ENCODE measurements at regions not wholly inside any gene's neighbourhood (a gene's known extent, or its start where the extent isn't known, plus 50 kb on each side); places are given as distances from the start of the nearest gene placed in this dataset.

DNA sequence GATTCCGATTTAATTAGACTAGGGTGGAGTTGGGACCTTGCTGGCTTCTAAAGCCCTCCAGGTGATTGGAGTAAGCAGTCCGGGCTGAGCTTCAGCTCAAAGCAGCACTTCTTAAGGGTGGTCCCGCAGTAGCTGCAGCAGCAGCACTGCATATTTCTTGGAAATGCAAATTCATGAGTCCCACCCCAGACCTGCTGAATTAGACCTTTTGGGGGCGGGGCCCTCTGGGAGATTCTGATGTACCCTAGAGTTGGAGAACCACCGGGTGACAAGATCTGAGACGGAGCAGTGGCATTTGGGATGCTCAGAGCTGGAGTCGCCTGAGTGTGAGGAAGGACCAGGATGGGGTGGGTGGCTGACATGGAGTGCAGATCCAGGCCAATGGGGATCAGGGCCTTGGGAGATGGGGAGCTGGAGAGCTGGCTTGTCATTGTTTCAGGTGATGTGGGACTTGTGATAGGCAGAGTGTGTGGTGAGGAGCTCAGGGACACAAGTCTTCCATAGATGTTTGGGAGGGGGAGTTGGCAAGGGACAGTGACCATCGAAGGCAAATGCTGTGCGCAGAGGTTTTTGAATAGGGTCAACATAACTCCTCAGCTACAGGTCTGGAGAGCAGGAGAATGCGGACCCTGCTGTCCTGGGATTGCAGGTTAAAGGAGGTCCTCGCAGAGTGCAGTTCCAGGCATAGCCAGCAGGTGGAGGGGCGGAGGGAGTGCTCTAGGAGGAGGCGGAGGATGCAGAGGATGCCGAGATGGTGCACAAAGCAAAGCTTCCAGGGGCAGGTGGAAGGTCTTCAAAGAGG is 130.9 kb upstream of the RAB12 start:
- no peak for TF ChIP-seq EZH2 (IDR thresholded peaks at IDR 0.05; ENCODE audit: insufficient read depth, poor library complexity, severe bottlenecking)
- TF ChIP-seq EZH2phosphoT487 (IDR thresholded peaks at IDR 0.05; ENCODE audit: insufficient read depth, low read depth): no peak

All from GM23248 (cell line).